ENCODE measurements at regions not wholly inside any gene's neighbourhood (a gene's known extent, or its start where the extent isn't known, plus 50 kb on each side); places are given as distances from the start of the nearest gene placed in this dataset.
"Not testable (repeated sequence)": the region's sequence is repeated elsewhere in the genome, so short reads cannot be mapped to it uniquely, and the experiment has no call there.

DNA sequence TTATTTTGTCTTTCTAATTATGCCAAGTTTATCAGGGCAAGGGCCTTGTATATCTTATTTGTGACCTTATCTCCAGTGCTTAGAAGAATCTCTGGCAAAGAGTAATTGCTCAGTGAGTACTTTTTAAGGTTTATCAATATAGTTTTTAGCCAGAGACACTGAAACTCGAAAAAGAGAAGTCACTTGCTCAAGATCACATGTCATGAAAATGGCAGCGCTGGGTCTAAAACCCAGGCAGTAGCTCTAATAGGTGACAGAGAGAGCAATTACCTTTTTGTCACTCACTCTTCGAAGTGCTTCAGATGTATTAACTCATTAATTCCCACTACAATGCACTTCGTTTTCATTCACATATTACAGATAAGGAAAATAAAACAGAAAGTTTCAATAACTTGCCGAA, 667.5 kb downstream of the DOK5 start:
- DNase-seq = no peak

DNA sequence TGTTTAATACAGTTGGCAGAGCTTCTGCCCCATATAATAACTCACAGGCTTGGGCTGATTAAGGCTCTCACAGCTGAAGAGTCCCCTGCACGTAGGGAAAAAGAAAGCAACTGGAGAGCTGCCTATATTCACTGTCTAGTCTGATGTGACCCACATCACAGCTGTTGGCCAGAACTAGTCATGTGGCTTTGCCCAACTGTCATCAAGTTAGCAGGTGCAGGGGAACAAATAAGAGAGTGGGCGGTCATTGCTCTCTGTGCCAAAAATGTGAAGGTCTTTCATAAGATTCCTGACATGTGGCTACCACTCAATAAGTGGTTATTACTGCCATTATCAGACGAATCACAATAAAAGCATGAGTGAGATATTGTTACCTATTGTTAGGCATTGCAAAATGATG, 665.2 kb downstream of the DOK5 start:
- DNase-seq = peak; percentile 80

DNA sequence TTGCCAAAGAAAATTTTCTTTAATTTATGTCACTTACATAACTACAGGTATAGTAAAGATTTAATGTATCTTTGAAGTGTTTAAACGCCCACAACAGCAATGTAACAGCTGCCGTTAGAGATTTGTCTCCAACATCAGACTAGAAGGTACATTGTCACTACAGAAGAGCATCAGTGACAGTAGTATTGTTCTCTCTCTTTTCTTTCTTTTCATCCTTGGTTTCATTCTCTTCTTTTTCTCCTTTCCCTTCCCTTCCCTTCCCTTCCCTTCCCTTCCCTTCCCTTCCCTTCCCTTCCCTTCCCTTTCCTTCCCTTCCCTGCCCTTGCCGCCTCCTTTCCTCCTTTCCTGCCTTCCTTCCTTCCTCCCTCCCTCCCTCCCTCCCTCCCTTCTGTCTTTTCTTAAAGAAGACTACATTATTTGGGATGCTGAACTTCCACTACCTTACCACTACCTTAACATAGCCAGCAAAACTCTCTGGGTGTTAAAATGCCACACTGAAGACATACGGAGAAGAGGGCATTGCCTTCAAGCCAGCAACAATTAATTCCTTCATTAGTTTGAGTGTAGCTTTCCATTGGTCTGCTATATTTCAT, 663.9 kb downstream of the DOK5 start:
- no peak for DNase-seq

DNA sequence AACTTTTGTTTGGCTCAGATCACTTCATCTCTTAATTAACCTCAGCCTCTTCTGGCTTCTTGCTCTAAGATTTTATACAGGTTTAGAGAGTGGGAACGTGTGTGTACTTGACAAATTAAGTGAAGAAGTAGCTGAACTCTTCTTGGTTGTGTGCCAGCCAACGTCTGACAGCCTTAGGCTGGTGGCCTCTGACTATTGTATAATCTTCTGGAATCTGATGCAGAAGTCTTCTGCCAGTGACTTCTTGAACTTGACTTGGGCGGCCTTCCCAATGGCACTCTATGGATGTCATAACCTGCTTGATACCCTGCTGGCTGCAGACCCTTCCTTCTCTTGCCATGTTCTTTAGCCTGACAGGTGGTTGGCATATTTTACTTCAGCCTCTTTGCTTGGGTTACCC, 660.5 kb downstream of the DOK5 start:
- DNase-seq = no peak

DNA sequence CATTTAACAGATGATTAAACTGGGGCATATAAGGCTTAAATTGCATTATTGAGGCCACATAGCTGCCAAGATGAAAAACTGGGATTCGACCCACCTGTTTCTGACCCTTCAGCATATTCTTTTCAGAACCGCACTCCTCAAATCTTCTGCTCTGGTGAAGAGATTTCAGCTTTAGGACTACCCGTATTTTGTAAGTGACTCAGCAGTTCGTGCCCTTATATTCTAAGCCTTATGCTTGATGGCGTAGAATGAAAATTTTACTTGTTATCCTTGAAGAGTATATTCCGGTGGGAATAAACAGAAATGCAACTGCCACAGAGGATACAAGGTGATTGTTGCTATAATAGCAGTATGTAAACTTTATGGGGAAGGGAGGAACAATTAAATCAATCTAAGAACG, 657.1 kb downstream of the DOK5 start:
- DNase-seq = no peak

DNA sequence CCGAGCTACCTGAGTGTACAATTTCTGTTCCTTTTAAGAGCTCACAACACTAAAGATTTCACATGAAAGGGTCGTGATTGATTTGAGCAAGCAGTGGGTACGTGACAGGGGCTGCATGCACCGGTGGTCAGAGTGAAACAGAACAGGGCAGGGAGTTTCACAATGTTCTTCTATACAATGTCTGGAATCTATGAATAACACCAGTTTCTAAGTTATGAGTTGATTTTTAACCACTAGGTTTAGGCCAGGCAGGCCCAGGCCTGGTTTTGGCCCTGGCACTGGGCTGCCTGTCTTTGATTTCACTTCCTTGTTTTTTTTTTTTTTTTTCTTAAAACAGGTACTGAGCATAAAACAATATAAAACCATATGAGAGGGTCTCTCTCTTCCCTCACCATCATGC, 642.2 kb downstream of the DOK5 start:
- DNase-seq = not testable (repeated sequence)

DNA sequence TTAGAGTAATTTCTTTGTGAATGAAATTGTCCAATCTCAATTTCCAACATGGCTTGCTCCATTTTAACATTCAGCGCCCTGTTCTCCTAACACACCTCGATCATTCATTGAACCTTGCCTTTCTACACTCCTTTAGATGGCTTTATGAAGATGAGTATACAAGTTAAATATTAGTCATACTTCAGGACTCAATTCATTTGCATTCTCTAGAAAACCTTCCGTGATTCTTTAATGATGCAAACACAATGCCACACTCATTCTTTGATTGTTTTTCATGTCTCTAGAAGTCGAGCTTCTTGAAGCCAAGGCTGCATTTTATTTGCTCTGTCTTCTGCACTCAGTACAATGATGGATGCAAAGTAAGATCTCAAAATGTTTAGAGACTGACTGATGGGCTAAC, 641.2 kb downstream of the DOK5 start:
- no peak for DNase-seq

DNA sequence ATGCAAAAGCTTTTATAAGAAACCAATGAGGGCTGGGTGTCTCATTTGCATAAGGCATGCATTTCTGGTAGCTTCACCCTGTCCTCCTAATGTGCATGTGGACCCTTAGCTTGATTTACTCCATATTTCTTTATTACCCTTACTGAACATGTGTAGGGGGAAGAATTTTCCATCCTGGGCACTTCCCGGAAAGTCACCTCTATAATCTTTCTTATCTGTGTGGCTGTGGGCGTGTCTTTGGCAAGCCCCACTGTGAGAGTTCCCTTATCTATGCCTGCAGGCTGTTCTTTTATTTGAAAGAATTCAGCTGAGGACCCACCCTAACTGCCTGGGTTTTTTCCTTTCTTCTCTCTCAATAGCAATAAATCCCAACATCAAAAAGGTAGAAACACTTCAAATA, 627.8 kb downstream of the DOK5 start:
- no peak for DNase-seq

DNA sequence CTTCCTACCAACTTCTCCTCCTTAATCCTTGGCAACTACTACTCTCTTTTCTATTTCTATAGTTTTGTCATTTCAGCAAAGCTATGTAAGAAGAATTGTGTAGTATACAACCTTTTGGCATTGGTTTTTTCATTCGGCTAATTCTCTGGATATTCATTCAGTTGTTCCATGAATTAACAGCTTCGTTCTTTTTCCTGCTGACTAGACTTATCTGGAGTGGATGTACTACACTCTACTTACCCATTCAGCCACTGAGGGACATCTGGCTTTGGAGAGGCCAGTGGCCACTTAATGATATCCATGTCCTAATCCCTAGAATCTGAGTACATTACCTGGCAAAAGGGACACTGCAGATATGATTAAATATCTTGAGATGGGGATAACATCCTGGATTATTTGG, 623.9 kb downstream of the DOK5 start:
- no peak for DNase-seq

DNA sequence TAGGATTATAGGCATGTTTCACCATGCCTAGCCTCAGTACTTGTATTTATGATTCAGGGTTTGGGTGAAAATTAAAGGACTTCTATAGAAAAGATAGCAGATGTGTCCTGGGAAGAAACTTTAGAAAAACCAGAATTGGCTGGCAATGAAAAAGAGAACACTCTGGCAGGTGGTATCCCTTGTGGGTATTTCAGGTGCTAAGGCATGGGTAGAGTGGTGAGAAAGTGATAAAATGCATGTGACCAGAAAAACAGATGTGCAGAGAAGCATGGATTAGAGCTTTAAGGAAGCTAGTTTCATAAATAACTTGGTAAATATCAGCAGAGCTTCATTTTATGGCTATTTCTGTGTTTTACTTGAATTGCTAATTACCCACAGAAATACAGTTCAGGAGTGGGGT, 622.2 kb downstream of the DOK5 start:
- DNase-seq = no peak

DNA sequence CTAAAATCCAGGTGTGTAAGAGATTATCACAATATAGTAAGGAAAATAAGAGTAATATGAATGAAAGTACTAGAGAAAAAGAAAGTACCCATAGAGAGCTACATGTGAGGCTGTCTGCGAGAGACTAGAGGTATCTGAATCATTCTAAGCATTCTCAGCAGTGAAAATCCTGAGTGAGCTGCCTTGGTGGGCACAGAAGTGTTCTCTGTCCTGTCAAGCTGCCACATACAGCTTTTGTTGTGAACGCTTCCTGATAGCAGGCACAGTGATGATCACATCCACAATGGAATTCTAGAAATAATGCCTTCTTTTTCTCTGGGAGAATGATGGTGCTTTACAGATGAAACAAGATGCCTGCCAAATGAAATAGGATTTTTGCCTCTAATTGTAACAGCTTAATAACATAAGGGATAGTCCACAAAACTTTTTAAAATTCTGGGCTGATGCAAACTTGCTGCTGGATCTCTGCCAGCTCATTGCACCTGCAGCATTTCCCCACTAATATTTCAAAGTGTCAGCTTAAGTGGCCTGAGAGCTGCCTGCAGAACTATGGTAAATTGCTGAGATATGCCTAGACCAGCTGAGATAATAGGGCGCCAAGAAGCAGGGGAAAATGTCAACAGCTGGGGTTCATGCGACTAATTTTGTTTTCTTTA, 620.5 kb downstream of the DOK5 start:
- DNase-seq = no peak

DNA sequence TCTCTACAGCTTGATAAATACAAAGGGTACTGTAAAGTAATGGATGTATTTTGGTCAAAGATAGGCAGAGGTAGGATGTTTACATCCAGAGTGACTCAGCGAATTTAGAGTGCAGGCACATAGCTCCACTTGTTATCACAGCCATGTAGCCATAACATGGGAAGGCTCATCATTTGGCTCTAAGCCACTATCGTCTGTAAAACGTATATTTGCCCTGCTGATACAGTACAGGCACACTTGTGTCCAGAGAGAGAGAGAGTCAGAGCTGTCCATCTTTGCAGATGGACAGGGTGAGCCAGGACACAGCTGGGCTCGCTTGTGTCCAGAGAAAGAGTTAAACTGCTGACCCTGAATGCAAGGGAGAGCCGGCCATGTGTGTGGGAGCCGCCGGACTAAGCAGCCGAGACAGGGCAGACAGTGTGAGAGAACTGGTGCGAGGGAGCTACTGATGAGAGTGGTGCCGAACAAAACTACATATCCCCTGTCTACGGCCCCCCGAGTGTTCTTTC, 619.0 kb downstream of the DOK5 start:
- DNase-seq = no peak

DNA sequence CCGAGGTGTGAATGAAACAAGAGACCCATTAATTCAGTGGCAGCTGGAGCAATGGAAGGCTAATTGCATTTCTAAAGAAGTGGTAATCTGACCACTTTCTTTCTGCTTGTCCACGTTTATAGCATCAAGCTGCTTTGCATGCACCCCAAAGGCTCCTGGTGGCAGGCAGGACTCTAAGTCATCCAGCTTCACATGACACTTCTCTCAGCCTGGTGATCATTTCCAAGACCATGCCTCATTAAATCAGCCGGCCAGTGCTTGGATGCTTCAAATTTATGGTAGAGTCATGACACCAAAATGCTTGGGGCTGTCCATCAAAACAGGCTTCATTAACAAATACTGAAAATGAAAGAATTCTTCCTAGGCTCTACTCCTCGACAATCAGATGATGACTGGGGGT, 614.9 kb downstream of the DOK5 start:
- DNase-seq = no peak

DNA sequence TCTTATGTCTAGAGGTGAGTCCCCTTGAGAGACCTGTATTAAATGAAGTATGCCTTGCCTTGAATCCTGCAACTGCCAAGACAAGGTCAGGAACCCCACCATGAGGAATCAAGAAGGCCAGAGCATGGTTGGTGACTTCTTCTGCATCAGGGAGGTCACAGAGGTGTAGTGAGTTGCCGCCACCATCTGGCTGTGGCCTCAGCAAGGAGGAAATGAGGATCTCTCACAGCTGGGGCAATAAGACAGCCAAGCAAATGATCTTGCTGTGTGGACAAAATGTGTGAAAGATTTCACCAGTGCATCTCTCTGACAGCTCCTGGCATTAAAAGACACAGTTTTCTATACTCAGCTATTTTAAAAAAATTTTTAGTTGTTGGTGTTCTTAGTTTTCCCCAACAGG, 611.0 kb downstream of the DOK5 start:
- DNase-seq = no peak

DNA sequence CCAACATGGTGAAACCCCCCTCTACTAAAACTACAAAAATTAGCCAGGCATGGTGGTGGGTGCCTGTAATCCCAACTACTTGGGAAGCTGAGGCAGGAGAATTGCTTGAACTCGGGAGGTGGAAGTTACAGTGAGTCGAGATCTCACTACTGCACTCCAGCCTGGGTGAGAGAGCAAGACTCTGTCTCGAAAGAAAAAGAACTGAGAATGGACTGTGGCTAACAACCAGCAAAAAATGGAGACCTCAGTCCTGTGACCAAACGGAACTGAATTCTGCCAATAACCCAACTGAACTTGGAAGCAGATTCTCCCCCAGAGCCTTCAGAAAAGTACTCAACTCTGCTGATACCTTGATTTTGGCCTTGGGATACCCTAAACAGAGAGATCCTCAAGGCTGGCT, 604.5 kb downstream of the DOK5 start:
- DNase-seq = no peak

DNA sequence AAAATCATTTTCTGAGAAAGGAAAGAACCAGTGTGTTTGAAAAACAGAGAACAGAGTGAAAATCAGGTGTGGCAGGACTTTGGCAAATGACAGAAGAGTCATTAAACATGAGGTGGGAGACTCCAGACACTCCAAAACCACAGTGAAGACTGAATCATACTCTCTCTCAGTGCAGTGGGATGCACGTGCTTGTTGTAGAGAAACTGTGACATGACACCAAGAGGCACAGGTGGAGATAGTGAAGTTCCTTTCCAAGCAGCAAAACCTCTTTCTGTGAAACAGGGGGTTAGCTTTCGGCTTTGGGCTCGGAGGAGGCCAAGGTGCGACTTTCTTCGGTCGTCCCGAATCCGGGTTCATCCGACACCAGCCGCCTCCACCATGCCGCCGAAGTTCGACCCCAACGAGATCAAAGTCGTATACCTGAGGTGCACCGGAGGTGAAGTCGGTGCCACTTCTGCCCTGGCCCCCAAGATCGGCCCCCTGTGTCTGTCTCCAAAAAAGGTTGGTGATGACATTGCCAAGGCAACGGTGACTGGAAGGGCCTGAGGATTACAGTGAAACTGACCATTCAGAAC, 599.0 kb downstream of the DOK5 start:
- not testable (repeated sequence) for DNase-seq

DNA sequence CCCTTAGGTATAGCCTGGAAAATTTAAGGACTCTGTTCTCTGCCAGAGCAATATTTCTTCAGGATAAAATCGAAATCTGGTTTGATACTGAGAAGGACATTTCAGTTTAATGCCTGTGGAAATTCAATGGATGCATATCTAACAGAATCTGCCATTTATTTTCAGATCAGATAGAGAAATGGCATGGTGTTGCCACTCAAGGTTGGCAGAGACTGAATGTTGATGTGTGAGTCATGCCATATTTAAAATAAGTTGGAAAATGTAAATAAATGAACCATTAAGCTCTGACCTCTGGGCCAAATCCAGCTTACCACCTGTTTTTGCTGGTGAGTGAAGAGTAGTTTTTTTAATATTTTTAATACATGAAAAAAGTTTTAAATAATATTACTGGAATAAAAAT, 594.6 kb downstream of the DOK5 start:
- no peak for DNase-seq

DNA sequence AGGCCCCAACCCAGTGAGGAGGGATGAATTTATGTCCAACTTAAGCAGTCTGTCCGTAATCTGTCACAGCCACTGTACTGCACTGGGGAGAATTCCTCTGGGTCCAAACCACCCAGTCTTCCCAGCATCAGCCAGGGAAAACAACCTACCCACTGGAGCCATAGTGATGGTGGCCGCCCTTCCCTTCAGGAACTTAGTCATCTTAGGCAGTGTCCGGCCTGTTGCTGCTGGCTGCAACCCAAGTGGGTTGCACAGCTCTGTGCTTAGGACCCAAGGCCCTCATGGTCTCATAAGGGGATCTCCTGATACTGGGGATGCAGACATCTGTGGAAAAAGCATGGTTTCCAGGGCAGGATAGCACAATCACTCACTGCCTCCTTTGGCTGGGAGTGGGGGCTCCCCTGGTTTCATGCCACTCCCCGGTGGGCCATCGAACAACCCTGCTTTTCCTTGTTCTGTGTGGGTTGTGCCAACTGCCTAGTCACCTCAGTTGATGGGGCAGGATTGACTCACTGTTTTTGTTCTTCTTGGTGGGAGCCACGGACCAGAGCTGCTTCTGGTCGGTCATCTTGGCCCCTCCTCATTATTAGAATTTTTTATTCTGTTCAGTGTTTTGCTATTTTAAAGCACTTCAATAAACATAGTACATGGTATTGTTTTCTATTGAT, 591.9 kb downstream of the DOK5 start:
- DNase-seq = no peak

DNA sequence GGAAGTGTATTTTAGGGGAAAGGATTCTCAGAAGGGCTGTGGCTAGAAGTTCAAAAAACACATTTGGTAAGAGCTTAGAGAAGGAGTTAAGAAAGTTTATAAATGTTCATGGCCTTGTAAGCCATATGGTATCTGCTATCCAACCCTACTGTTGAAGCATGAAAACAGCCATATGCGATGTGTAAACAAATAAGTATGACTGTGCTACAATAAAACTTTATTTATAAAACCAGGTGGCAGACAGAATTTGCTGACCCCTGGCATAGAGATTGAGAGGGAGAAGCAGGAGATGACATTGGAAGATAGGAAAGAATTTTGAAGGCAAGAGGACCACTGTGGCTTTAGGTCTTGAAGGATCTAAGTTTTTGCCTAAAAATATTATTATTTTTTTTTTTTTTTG, 583.5 kb downstream of the DOK5 start:
- DNase-seq = no peak

DNA sequence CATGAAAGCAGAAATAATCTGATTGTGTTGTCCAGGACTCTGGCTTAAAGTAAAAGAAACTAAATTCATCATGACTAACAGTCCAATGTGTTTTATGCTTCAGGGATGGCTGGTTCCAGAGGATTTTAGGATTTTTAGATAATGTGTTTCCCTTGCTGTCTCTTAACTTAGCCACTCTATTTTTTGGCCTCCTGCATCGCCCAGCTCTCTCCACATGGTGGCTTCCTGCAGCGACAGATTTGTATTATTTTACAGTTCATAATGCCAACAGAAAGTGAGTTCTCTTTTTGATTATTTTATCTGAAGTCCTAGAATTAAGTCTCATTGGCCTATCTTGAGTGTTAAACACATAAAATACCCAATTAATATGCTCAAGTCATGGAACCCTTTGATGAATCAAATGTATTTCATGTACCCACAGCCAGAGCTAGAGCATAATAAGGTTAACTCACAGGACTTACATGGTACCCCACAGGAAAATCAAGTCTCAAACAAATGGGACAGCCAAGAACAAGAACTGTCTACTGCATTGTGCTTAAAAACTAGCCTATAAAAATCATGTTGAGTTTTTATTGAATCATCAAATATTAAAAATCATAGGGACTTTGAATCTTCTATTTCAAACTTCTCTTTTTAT, 582.5 kb downstream of the DOK5 start:
- DNase-seq = no peak

DNA sequence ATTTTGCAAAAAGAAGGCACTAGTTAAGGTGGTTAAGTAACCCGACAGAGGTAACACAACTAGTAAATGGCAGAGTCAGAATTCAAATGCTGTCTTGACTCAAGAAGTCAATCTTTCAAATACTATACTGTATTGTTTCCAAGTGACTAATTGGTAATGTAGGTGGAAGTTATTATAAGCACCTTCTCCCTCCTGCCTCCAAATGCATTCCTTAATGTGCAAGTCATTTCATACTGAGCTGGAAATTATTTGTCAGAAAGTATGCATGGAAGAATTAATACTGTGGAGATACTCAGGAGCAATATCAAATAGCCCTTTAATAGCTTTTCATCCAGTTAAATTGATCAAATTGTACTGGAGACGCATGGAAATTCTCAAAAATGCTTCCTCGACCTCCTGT, 579.1 kb downstream of the DOK5 start:
- DNase-seq = no peak

DNA sequence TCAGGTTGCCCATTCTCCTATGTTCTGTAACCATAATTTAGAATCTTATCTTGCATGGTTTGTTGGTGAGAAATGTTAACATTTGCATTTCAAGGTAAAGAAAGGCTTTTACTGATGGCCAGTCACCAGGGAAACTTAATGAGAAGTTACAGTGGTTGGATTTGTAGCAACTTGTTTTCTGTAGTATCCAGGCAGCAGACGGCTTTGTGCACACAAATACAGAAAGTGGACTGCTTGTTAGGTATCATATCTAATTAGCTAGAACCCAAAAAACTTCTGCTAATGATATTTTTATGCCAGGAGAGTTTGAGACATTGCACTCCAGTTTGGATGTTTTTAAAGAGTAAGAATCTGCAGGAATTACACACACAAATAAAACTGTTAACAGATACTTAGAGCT, 578.0 kb downstream of the DOK5 start:
- DNase-seq = no peak

DNA sequence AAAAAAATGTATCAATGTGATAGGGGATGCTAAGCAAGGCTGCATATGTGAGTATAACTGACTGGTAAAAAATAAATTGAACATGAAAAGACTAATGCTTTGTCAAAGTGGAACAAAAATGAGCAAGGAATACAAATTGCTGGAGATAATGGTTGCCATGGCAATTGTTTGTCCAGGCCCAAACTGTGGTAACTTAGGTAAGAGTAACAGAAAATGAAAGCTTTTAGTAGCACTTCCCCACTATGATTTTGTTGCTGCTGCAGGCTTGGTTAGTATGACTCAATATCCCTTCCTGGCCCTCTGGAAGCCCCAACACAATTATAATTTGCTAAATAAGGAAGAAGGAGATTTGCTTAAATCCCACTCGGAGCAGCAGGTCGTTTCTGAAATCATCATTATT, 577.1 kb downstream of the DOK5 start:
- no peak for DNase-seq

DNA sequence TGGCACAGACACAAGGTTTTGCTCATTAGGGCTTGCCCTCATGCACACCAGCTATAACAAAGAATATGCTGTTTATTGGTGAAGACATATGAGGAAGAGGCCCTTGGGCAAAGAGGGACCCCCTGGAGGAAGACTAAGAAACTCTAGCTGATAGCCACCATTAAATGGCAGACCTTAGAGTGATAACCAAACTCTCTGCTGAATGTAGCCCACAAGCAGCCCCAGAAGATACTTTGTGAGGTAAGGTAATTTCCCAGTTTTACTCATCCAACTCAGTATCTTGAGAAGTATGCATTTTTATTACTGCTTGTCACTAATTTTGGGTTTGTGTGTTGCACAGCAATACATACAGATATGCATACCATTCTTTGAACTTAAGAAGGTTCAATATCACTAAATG, 563.3 kb downstream of the DOK5 start:
- no peak for DNase-seq
